Stimulated activated CD8-positive, alpha-beta memory T cell treated with anti-CD3 and anti-CD28 coated beads, Interleukin-7, amount 100 ng/mL, for 24 hours (primary cell): ENCODE measurements at regions not wholly inside any gene's neighbourhood (a gene's known extent, or its start where the extent isn't known, plus 50 kb on each side); places are given as distances from the start of the nearest gene placed in this dataset.
"Not testable (repeated sequence)": the region's sequence is repeated elsewhere in the genome, so short reads cannot be mapped to it uniquely, and the experiment has no call there.

ENCODE experiments used
- DNase-seq: peaks from one replicate; pipeline ENCODE4 v3.0.0-alpha.2; 2020; ENCODE audit warnings: low read depth

DNA sequence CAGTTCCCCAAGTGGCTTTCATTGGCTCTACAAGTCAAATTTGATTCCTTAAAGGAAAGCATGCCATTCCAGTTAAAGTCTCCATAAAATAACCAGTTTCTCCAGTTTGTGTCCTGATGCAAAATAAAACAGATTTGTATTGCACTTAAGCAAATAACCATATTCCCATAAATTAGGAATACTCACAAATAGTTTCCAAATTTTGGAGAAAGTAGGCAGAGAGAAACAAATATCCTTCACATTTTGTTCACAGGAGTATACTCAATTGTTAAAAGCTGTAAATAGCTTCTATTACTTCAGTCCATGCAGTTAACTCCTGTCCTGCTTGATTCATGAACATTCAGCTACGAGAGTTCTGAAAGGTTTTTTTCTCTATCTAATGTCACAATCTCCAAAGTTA is 281.4 kb upstream of the RGS17 start:
- no peak for DNase-seq

DNA sequence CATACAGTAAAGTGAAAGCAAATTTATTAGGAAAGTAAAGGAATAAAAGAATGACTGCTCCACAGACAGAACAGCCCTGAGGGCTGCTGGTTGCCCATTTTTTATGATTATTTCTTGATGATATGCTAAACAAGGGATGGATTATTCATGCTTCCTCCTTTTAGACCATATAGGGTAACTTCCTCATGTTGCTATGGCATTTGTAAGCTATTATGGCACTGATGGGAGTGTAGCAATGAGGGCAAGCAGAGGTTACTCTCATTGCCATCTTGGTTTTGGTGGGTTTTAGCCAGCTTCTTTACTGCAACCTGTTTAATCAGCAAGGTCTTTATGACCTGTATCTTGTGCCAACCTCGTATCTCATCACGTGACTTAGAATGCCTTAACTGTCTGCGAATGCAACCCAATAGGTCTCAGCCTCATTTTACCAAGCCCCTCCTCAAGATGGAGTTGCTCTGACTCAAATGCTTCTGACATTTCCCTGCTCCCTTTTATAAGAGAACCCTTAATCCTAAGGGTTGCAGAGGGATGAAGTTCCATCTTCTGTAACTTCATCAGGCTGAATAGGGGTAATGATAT is 280.1 kb upstream of the RGS17 start:
- DNase-seq: no peak

DNA sequence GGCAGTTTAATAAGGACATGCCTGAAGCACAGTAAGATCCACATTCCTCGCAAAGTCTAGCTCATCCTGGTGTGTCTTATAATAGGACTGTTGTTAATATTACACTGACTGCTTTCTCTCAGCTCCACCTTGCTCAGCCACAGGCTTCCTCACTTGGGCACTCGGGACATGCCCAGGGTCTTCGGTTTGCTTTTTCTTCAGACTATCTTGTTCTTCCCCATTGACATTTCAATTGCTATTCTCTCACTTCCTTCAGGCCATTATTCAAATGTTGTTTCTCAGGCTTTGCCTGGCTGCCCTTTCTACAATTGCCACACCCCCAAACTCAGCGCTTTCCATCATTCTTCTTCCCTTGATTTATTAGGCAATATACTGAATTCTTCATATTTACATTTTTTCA is 274.8 kb upstream of the RGS17 start:
- DNase-seq: no peak

- no peak for DNase-seq
Measured at GRCh38 chr6:153401751-153402150, 270.7 kb upstream of the RGS17 start.

DNA sequence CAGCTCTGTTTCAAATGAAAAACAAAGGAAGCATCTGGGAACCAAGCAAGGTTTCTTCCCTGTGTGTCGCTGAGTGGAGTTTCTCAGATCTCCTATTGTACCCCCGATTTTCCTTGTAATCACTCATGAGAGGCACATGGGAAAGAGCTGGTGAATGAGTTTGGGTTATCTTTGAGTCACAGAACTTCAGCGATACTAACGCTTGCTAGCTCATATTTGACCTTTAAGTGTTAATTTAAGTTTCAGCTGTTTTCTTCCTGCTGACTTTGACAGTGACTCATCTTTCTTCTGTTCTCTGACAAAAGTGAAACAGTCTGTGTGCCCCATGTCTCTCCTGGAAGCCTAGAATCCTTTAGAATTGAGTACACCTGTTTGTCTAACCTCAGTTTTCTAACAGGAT is 261.1 kb upstream of the RGS17 start:
- no peak for DNase-seq

DNA sequence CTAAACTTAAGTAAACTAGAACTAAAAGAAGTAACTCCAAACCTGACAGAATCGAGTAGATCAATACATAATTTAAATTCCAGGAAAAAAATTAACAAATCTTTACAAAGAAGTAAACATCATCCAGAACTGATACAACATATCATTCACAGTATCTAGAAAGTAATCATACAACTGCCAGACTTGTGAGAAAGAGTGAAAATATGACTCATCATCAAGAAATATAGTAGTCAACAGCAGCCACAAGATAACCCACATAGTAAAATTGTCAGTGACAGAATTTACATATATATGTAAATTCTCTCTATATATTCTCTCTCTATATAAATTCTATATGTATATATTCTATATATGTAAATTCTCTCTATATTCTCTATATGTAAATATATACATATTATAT is 242.8 kb upstream of the RGS17 start:
- no peak for DNase-seq

GRCh38 chr6:153368131-153368530 is 237.0 kb upstream of the RGS17 start:
- no peak for DNase-seq

GRCh38 chr6:153367021-153367420 is 235.9 kb upstream of the RGS17 start:
- no peak for DNase-seq

DNA sequence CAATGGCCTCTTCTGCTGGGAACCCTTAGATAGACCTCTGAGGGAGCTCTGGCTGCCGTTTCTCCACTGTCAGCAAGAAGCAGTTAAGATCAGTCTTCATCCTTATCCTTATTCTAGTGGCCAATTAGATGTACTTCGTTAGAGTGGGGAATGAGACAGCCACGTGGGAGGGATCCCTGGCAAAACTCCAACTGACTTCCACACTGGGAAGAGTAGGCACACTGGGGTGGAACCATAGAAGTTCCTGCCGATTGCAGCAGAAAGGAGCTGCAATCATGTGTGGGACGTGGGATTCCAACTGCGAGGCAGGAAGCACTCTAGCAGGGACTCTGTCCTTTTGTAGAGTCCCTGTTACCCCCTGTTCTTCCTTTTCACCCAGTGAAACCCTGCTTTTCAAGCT is 226.3 kb upstream of the RGS17 start:
- DNase-seq: no peak

- DNase-seq: no peak
Measured at GRCh38 chr6:153340568-153340967, 209.5 kb upstream of the RGS17 start.

- no peak for DNase-seq
Measured at GRCh38 chr6:153334121-153334520, 203.0 kb upstream of the RGS17 start.

GRCh38 chr6:153331221-153331620 is 200.1 kb upstream of the RGS17 start:
- DNase-seq: not testable (repeated sequence)

- no peak for DNase-seq
Measured at GRCh38 chr6:153328194-153328593, 197.1 kb upstream of the RGS17 start.

- DNase-seq: no peak
Measured at GRCh38 chr6:153325661-153326060, 194.6 kb upstream of the RGS17 start.

- DNase-seq: no peak
Measured at GRCh38 chr6:153312634-153313033, 181.6 kb upstream of the RGS17 start.

GRCh38 chr6:153309651-153310050 is 178.6 kb upstream of the RGS17 start:
- DNase-seq: no peak

DNA sequence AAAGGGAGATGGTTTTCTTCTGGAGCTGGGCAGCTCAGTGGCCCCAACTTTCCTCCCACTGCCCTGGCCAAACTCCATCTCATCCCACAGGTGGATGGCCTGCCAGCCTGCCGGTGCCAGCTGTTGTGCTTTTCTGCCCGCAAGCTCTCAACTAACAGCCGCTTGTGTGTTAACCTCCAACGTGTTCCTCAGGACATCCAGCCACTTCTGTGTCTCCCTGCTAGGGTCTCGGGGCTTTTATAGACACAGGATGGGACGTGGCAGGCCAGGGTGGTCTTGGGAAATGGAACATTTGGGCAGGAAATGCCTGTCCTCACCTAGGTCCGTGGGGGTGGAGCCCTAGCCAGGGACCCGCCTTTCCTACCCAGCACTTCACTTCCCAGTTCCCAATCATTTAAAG is 171.1 kb upstream of the RGS17 start:
- no peak for DNase-seq

GRCh38 chr6:153301602-153302001 is 170.5 kb upstream of the RGS17 start:
- no peak for DNase-seq

GRCh38 chr6:153282456-153282855 is 151.4 kb upstream of the RGS17 start:
- DNase-seq: not testable (repeated sequence)

DNA sequence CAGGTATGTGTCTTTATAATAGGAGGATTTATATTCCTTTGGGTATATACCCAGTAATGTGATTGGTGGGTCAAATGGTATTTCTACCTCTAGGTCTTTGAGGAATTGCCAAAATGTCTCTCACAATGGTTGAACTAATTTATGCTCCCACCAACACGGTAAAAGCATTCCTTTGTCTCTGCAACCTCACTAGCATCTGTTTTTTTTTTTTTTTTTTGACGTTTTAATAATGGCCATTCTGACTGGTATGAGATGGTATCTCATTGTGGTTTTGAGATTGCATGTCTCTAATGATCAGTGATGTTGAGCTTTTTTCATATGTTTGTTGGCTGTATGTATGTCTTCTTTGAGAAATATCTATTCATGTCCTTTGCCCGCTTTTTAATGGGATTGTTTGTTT is 144.9 kb upstream of the RGS17 start:
- DNase-seq: no peak

GRCh38 chr6:153272201-153272980 is 141.3 kb upstream of the RGS17 start:
- no peak for DNase-seq

- no peak for DNase-seq
Measured at GRCh38 chr6:153263489-153263888, 132.4 kb upstream of the RGS17 start.

DNA sequence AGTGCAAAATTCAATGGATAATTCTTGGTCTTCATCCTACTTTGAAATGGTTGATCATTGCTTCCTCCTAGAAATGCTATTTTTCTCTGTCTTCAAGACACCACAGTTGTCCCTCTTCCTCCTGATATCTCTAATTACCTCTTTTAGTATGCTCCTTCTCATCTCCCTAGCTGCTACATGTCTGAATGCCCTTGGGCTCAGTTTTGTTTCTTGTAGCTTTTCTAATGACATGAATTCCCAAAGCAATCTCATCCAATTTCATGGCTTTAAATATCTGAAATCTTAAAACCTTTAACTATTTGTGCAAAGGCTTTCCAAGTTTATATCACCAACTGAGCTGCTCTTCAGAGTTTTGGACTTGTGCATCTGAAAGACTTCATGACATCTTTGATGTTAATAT is 120.2 kb upstream of the RGS17 start:
- no peak for DNase-seq

DNA sequence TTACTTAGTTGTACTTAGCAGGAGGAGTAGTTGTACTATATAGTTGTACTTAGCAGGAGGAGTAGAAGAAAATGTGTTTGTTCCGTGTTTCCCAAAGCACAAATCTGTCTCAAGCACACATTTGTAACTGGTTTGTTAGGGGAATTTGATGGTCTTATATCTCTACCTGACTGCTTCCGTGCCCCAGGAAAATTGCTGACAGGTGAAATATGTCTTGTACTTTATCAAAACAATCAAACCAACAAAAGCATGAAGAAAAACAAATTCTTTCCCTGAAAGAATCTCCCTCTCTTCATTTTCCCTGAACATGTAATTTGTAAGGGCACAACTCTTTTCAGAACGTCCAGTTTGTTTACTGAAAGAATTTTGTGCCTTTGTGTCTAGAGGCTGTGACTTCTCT is 106.6 kb upstream of the RGS17 start:
- no peak for DNase-seq
